HUES48 (cell line): ENCODE measurements at regions not wholly inside any gene's neighbourhood (a gene's known extent, or its start where the extent isn't known, plus 50 kb on each side); places are given as distances from the start of the nearest gene placed in this dataset.

Experiments used
- H3K27ac ChIP-seq: one replicate; pipeline ENCODE4 v1.7.0; 2013; ENCODE audit warnings: low read depth, low read length, inconsistent platforms
- H3K27me3 ChIP-seq: 2 replicates; pipeline ENCODE4 v1.6.1; 2013; ENCODE audit warnings: mild to moderate bottlenecking, low read length; ENCODE audit not compliant: control insufficient read depth, insufficient read depth
- H3K36me3 ChIP-seq: 2 replicates; pipeline ENCODE4 v1.6.1; 2013; ENCODE audit warnings: low read length; ENCODE audit not compliant: control insufficient read depth, insufficient read depth
- H3K4me1 ChIP-seq: 2 replicates; pipeline ENCODE4 v1.6.1; 2013; ENCODE audit warnings: mild to moderate bottlenecking, low read length; ENCODE audit not compliant: control insufficient read depth, insufficient read depth
- H3K4me3 ChIP-seq: 2 replicates; pipeline ENCODE4 v1.5.1; 2013; ENCODE audit warnings: mild to moderate bottlenecking, low read depth, low read length
- H3K9ac ChIP-seq: 2 replicates; pipeline ENCODE4 v1.6.1; 2013; ENCODE audit warnings: mild to moderate bottlenecking, low read depth, low read length, moderate library complexity
- H3K9me3 ChIP-seq: 2 replicates; pipeline ENCODE4 v1.6.1; 2013; ENCODE audit warnings: low read length; ENCODE audit not compliant: control insufficient read depth, insufficient read depth

DNA sequence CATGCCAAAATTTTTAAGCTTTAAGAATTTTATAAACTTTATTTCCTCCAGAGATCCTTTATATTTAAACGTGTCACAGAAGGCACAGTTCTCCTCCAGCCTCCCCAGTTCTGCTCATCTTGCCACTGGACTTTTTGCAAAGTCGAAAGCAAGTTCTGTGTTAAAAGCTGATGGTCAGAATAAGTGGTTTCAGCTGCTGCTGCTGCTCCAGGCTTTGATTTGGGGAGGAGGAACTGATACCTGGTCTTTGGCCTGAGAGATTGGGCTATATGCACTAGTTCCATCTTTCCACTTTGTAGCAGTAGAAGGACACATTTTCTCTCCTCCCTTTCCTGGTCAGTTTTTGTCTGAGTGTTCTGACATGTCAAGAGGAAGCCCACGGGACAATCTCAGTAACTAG lies 435.9 kb upstream of the PHF14 start:
- no peak overlapping the region for H3K27ac ChIP-seq
- H3K4me1 ChIP-seq, result no peaks in the 10 kb centered on the region
- H3K9me3 ChIP-seq, result no peaks in the 10 kb centered on the region
- H3K9ac ChIP-seq, result no peak overlapping the region
- no peaks in the 10 kb centered on the region for H3K27me3 ChIP-seq
- H3K36me3 ChIP-seq, result no peaks in the 10 kb centered on the region
- no peak overlapping the region for H3K4me3 ChIP-seq

GRCh38 chr7:10557375-10557774 lies 416.3 kb upstream of the PHF14 start:
- no peaks in the 10 kb centered on the region for H3K27me3 ChIP-seq
- H3K27ac ChIP-seq, result no peak overlapping the region
- H3K9ac ChIP-seq, result no peak overlapping the region
- no peaks in the 10 kb centered on the region for H3K36me3 ChIP-seq
- no peaks in the 10 kb centered on the region; the same call in 1 of the 2 replicates for H3K4me1 ChIP-seq
- no peak overlapping the region for H3K4me3 ChIP-seq
- H3K9me3 ChIP-seq, result no peaks in the 10 kb centered on the region

- Histone ChIP-seq H3K27me3 (no peaks in the 10 kb centered on the region), H3K9me3 (no peaks in the 10 kb centered on the region), H3K27ac (no peak overlapping the region), H3K36me3 (no peaks in the 10 kb centered on the region), H3K4me3 (no peak overlapping the region), H3K4me1 (peaks cover 6% of the 10 kb centered on the region), H3K9ac (no peak overlapping the region)
Measured at GRCh38 chr7:10560497-10560896, 413.2 kb upstream of the PHF14 start.

GRCh38 chr7:10568891-10569290 lies 404.8 kb upstream of the PHF14 start:
- Histone ChIP-seq H3K27me3 (no peaks in the 10 kb centered on the region), H3K4me3 (no peak overlapping the region), H3K9ac (no peak overlapping the region), H3K36me3 (no peaks in the 10 kb centered on the region), H3K4me1 (no peaks in the 10 kb centered on the region), H3K9me3 (no peaks in the 10 kb centered on the region), H3K27ac (no peak overlapping the region)

DNA sequence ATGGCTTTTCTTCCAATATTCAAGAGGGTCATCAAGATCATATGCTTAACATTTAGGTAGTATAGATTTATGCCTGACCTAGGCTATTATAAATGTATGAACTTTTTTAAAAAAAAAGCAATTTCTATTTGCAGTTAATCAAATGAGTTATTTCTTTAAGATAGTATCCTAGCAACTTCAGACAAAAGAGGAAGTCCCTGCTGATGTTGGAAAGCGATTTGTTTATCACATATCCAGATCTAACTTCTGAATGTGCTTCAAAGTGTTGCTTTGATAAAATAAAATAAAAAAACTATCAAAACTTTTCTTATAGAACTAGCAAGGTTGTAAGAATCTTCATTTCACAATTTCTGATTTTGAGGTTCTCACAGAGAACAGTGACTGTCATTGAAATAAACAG lies 401.9 kb upstream of the PHF14 start:
- H3K9ac ChIP-seq, result no peak overlapping the region
- no peaks in the 10 kb centered on the region for H3K36me3 ChIP-seq
- H3K9me3 ChIP-seq, result no peaks in the 10 kb centered on the region
- H3K27me3 ChIP-seq, result no peaks in the 10 kb centered on the region
- H3K27ac ChIP-seq, result no peak overlapping the region
- H3K4me3 ChIP-seq, result no peak overlapping the region
- H3K4me1 ChIP-seq, result no peaks in the 10 kb centered on the region

- H3K36me3 ChIP-seq, result no peaks in the 10 kb centered on the region
- H3K4me1 ChIP-seq, result no peaks in the 10 kb centered on the region
- no peak overlapping the region for H3K27ac ChIP-seq
- no peaks in the 10 kb centered on the region for H3K9me3 ChIP-seq
- no peaks in the 10 kb centered on the region for H3K27me3 ChIP-seq
- no peak overlapping the region for H3K9ac ChIP-seq
- H3K4me3 ChIP-seq, result no peak overlapping the region
Measured at GRCh38 chr7:10577866-10578374, 395.8 kb upstream of the PHF14 start.

- Histone ChIP-seq H3K27me3 (no peaks in the 10 kb centered on the region), H3K4me3 (no peak overlapping the region), H3K27ac (no peak overlapping the region), H3K4me1 (no peaks in the 10 kb centered on the region), H3K9me3 (no peaks in the 10 kb centered on the region), H3K9ac (no peak overlapping the region), H3K36me3 (no peaks in the 10 kb centered on the region)
Measured at GRCh38 chr7:10579561-10579960, 394.1 kb upstream of the PHF14 start.

DNA sequence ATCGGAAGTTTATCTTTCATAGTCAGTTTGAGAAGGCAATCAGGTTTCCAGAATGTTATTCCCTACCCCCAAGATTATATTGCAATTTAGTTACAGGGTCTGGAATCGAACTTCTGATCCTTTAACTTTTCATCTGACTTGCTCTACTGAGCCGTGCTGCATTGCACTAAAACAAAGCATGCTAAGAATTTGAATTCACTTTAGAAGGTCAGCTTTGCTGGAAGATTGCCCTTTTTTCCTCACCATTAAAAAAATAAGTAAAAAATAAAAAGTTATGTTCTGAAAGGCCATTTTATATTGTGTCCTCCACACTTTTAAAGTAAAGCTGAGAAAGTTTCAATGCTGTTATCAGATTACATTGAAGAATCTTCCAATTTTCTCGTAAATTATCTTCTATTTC lies 388.8 kb upstream of the PHF14 start:
- H3K4me1 ChIP-seq, result no peaks in the 10 kb centered on the region
- no peak overlapping the region for H3K27ac ChIP-seq
- H3K9ac ChIP-seq, result no peak overlapping the region
- no peaks in the 10 kb centered on the region for H3K27me3 ChIP-seq
- no peak overlapping the region for H3K4me3 ChIP-seq
- no peaks in the 10 kb centered on the region for H3K9me3 ChIP-seq
- H3K36me3 ChIP-seq, result no peaks in the 10 kb centered on the region

- Histone ChIP-seq H3K9ac (no peak overlapping the region), H3K9me3 (no peaks in the 10 kb centered on the region), H3K27me3 (no peaks in the 10 kb centered on the region), H3K4me1 (no peaks in the 10 kb centered on the region), H3K4me3 (no peak overlapping the region), H3K36me3 (no peaks in the 10 kb centered on the region), H3K27ac (no peak overlapping the region)
Measured at GRCh38 chr7:10588084-10588483, 385.6 kb upstream of the PHF14 start.

GRCh38 chr7:10592604-10593003 lies 381.1 kb upstream of the PHF14 start:
- no peak overlapping the region for H3K9ac ChIP-seq
- H3K36me3 ChIP-seq, result no peaks in the 10 kb centered on the region
- H3K4me1 ChIP-seq, result no peaks in the 10 kb centered on the region
- no peak overlapping the region for H3K4me3 ChIP-seq
- no peaks in the 10 kb centered on the region for H3K27me3 ChIP-seq
- no peaks in the 10 kb centered on the region for H3K9me3 ChIP-seq
- no peak overlapping the region for H3K27ac ChIP-seq

- Histone ChIP-seq H3K27me3 (no peaks in the 10 kb centered on the region), H3K4me3 (no peak overlapping the region), H3K9me3 (no peaks in the 10 kb centered on the region), H3K36me3 (no peaks in the 10 kb centered on the region), H3K27ac (no peak overlapping the region), H3K9ac (no peak overlapping the region), H3K4me1 (no peaks in the 10 kb centered on the region)
Measured at GRCh38 chr7:10593080-10593479, 380.6 kb upstream of the PHF14 start.

- no peak overlapping the region for H3K4me3 ChIP-seq
- H3K27me3 ChIP-seq, result no peaks in the 10 kb centered on the region
- H3K36me3 ChIP-seq, result no peaks in the 10 kb centered on the region
- H3K9me3 ChIP-seq, result no peaks in the 10 kb centered on the region
- no peak overlapping the region for H3K9ac ChIP-seq
- H3K27ac ChIP-seq, result no peak overlapping the region
- H3K4me1 ChIP-seq, result no peaks in the 10 kb centered on the region
Measured at GRCh38 chr7:10596827-10597226, 376.8 kb upstream of the PHF14 start.
